ENCODE measurements at regions not wholly inside any gene's neighbourhood (a gene's known extent, or its start where the extent isn't known, plus 50 kb on each side); places are given as distances from the start of the nearest gene placed in this dataset.
A peak's percentile ranks its signal among the peaks of the same experiment; 100 is the strongest.

- H3K36me3 Mint-ChIP-seq (ENCODE audit: low read depth), result no peaks in the 10 kb centered on the region
- H3K27ac Mint-ChIP-seq (ENCODE audit: unreplicated experiment), result peak overlapping the region; percentile 64
- no peak for TF ChIP-seq CTCF (IDR thresholded peaks at IDR 0.05)
- DNase-seq (ENCODE audit: low spot score), result no peak
- H3K4me1 Mint-ChIP-seq (ENCODE audit: low read depth), result peaks cover 9% of the 10 kb centered on the region
- H3K27me3 Mint-ChIP-seq (ENCODE audit: low read depth), result no peaks in the 10 kb centered on the region
- no peak overlapping the region for H3K4me3 Mint-ChIP-seq (ENCODE audit: unreplicated experiment)
- H3K9me3 Mint-ChIP-seq (ENCODE audit: low read depth), result no peaks in the 10 kb centered on the region
Measured at GRCh38 chr18:28903306-28903705, 726.4 kb upstream of the CDH2 start.

GRCh38 chr18:28890791-28891190, 713.9 kb upstream of the CDH2 start:
- H3K36me3 Mint-ChIP-seq (ENCODE audit: low read depth), result no peaks in the 10 kb centered on the region
- no peak overlapping the region for H3K27ac Mint-ChIP-seq (ENCODE audit: unreplicated experiment)
- H3K4me3 Mint-ChIP-seq (ENCODE audit: unreplicated experiment), result no peak overlapping the region
- H3K27me3 Mint-ChIP-seq (ENCODE audit: low read depth), result peaks cover 7% of the 10 kb centered on the region
- TF ChIP-seq CTCF (IDR thresholded peaks at IDR 0.05), result no peak
- H3K9me3 Mint-ChIP-seq (ENCODE audit: low read depth), result peaks cover 6% of the 10 kb centered on the region
- no peaks in the 10 kb centered on the region for H3K4me1 Mint-ChIP-seq (ENCODE audit: low read depth)
- no peak for DNase-seq (ENCODE audit: low spot score)

- no peak for DNase-seq (ENCODE audit: low spot score)
- Mint-ChIP-seq H3K27me3 (ENCODE audit: low read depth) (peaks cover 7% of the 10 kb centered on the region), H3K36me3 (ENCODE audit: low read depth) (no peaks in the 10 kb centered on the region), H3K27ac (ENCODE audit: unreplicated experiment) (no peak overlapping the region), H3K9me3 (ENCODE audit: low read depth) (peaks cover 10% of the 10 kb centered on the region), H3K4me1 (ENCODE audit: low read depth) (no peaks in the 10 kb centered on the region), H3K4me3 (ENCODE audit: unreplicated experiment) (no peak overlapping the region)
- TF ChIP-seq CTCF (IDR thresholded peaks at IDR 0.05), result no peak
Measured at GRCh38 chr18:28884304-28884703, 707.4 kb upstream of the CDH2 start.

GRCh38 chr18:28880856-28881255, 703.9 kb upstream of the CDH2 start:
- Mint-ChIP-seq H3K4me3 (ENCODE audit: unreplicated experiment) (no peak overlapping the region), H3K9me3 (ENCODE audit: low read depth) (peaks cover 13% of the 10 kb centered on the region), H3K27me3 (ENCODE audit: low read depth) (no peaks in the 10 kb centered on the region), H3K36me3 (ENCODE audit: low read depth) (no peaks in the 10 kb centered on the region), H3K4me1 (ENCODE audit: low read depth) (no peaks in the 10 kb centered on the region), H3K27ac (ENCODE audit: unreplicated experiment) (no peak overlapping the region)
- no peak for TF ChIP-seq CTCF (IDR thresholded peaks at IDR 0.05)
- DNase-seq (ENCODE audit: low spot score), result no peak

GRCh38 chr18:28875059-28875458, 698.1 kb upstream of the CDH2 start:
- no peaks in the 10 kb centered on the region for H3K36me3 Mint-ChIP-seq (ENCODE audit: low read depth)
- no peak for TF ChIP-seq CTCF (IDR thresholded peaks at IDR 0.05)
- no peak overlapping the region for H3K27ac Mint-ChIP-seq (ENCODE audit: unreplicated experiment)
- no peak overlapping the region for H3K4me3 Mint-ChIP-seq (ENCODE audit: unreplicated experiment)
- no peaks in the 10 kb centered on the region for H3K4me1 Mint-ChIP-seq (ENCODE audit: low read depth)
- peaks cover 5% of the 10 kb centered on the region for H3K27me3 Mint-ChIP-seq (ENCODE audit: low read depth)
- H3K9me3 Mint-ChIP-seq (ENCODE audit: low read depth), result peaks cover 3% of the 10 kb centered on the region
- no peak for DNase-seq (ENCODE audit: low spot score)
